Activated CD4-positive, alpha-beta T cell treated with anti-CD3 and anti-CD28 coated beads, Interleukin-10, Interleukin-2, amounts not matched to agents 100 ng/mL and 50 ng/mL, durations not matched to agents 16 hours and 8 hours (primary cell): ENCODE measurements at regions not wholly inside any gene's neighbourhood (a gene's known extent, or its start where the extent isn't known, plus 50 kb on each side); places are given as distances from the start of the nearest gene placed in this dataset.
"Not testable (repeated sequence)": the region's sequence is repeated elsewhere in the genome, so short reads cannot be mapped to it uniquely, and the experiment has no call there.

Experiments
- DNase-seq: peaks from one replicate; pipeline ENCODE4 v3.0.0-alpha.2; 2020

GRCh38 chrX:19172741-19173140 lies 50.5 kb upstream of the ADGRG2 start:
- DNase-seq: no peak

GRCh38 chrX:19174401-19175025 lies 52.2 kb upstream of the ADGRG2 start:
- DNase-seq: no peak

DNA sequence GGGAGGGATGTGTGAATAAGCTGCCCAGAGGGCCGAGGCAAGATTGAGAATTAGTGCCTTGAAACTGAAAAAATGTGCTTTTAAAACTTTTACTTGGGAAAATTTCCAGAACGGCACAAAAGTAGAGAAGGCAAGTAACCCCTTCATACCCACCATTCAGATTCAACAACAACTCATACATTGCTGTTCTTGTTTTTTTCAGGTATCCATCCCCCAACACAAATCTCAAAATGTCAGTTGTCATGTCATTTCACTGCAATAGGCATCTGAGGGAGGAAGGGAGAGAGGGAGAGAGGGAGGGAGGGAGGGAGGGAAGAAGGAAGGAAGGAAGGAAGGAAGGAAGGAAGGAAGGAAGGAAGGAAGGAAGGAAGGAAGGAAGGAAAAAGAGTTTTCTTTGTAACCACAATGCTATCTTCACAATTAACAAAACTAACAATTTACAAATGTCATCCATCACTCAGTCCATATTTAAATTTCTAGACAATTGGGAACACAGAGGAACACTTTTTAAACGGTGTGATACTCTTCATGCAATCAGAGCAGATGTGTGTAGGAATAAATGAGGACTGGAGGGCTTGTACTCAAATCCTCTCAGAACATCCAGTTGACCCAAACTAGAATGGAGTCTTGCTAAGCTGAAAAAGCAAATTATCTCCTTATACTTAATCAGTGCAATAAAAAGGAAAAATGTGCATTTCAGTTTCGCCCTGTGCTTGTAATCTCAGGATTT lies 54.8 kb upstream of the ADGRG2 start:
- no peak for DNase-seq

DNA sequence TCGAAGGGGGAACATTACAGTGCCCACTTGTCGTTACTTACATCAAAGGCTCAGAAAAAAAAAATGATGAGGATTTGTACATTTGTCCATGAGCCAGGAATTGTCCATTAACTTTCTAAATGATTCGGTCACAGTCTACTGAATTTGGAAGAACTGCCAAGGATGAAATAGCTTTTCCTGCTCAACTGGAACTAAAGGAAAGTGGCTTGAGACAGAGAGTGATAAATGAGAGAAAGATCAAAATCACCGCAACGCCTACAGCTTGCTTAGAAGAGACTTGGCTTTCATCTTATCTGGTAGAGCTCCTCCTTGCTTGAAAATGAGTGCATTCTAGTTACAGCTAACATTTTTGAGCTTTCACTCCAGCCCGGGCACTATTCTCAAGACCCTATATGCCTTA lies 55.5 kb upstream of the ADGRG2 start:
- no peak for DNase-seq

GRCh38 chrX:19178402-19178801 lies 56.1 kb upstream of the ADGRG2 start:
- DNase-seq: no peak

GRCh38 chrX:19179389-19179788 lies 57.1 kb upstream of the ADGRG2 start:
- no peak for DNase-seq

DNA sequence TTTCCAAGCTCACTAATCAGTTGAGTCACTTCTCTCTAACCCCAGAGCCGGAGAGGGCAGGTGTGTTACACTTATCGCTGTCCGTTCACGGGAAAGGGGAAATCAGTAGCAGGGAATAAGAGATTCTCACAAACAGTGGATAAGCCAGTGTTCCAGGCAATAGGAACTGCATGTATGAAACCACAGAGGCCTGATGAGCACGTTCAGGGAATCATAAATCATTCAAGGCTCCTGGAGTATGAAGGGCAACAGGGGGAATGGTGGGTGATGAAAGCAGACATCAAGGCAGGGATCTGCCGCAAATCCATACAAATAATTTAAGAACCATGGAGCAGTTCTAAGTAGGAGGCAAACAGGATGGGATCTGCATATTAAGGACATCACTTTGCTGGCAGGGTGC lies 59.1 kb upstream of the ADGRG2 start:
- DNase-seq: no peak

- no peak for DNase-seq
These were observed 60.5 kb upstream of the ADGRG2 start for GRCh38 chrX:19182785-19183184.

DNA sequence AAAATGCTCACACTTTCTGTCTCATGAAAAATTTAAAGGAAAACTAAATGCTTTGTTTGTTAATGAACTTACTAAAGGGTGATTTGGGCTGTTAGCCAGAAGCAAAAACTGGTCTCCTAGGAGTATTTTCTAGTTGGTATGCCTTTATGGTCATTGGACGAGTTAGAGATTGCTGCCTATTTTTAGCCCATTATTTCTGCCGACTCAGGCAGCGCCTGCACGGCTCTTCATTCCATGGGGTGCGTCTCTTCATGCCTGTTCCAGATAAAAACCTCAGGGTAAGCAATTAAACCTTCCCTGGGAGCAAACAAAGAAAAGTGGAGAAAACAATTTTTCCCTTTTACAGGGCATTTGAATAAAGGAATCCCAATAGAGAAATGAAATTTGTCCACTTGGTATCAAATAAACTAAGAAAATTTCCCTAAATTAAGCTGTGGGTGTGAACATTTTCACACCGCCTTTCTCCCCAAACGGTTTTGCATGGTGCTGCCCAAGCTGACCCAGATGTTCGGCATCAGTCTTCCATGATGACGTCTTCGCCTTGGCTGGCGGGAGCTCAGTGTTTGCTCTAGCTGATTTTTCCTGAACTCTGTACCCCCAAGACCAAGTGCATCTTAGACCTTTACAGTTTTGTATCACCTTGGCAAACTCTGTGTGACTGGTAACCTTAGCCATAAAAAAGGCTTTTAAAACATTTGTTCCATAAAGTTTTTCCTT lies 61.7 kb upstream of the ADGRG2 start:
- no peak for DNase-seq

- no peak for DNase-seq
These were observed 66.3 kb upstream of the ADGRG2 start for GRCh38 chrX:19188566-19188965.

- no peak for DNase-seq
These were observed 68.6 kb upstream of the ADGRG2 start for GRCh38 chrX:19190902-19191301.

GRCh38 chrX:19193565-19193964 lies 71.3 kb upstream of the ADGRG2 start:
- DNase-seq: no peak

DNA sequence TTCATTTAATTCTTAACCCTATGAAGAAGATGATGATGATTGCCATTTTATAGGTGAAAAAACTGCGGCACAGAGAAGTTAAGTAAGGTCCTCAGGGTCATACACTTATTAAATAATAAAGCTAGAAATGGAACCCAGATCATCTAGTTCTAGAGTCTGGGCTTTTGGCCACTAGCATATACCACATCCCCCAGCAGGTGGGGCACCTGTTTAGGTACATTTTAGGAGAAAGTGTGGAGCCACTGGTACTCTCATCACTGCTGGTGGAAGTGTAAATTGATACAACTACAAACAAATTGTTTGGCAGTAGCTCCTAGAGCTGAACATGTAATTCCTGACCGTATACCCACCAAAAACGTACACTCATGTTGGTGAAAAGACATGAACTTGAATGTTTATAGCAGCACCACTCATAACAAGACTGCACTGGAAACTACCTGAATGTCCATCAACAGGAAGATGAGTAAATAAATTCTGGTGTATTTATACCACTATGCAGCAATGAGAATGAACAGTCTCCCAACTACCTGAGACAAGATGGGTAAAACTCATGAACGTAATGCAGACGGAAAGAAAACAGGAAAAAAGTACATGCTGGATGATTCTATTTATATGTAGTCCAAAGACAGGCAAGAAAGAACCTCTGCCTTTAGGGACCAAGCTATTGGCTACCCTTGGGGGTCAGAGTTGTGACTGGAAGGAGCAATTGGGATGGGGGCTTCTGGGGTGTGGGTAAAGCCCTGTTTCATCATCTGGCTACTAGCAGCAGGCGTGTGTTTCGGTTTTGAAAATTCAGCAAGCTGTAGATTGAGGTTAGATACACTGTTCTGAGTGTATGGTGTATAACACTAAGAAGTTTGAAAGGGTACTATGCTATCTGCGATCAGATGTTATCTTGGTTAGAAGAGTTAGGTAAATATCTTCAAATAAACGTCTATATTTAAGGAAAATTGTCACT lies 72.3 kb upstream of the ADGRG2 start:
- peak; percentile 23 for DNase-seq

- no peak for DNase-seq
These were observed 73.0 kb upstream of the ADGRG2 start for GRCh38 chrX:19195243-19195610.

DNA sequence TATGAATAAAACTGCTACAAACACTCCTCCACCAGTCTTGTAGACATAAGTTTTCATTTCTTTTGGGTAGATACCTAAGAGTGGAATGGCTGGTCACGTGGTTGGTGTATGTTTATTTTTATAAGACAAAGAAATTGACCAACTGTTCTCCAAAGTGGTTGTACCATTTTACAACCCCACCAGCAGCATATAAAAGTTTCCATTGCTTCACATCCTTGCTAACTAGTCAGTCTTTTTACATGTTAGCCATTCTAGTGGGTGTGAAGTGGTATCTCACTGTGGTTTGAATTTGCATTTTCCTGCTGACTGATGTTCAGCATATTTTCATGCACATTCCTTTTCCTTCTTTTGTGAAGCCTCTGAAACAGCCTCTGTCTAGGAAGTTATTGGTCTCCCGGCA lies 76.2 kb upstream of the ADGRG2 start:
- no peak for DNase-seq

DNA sequence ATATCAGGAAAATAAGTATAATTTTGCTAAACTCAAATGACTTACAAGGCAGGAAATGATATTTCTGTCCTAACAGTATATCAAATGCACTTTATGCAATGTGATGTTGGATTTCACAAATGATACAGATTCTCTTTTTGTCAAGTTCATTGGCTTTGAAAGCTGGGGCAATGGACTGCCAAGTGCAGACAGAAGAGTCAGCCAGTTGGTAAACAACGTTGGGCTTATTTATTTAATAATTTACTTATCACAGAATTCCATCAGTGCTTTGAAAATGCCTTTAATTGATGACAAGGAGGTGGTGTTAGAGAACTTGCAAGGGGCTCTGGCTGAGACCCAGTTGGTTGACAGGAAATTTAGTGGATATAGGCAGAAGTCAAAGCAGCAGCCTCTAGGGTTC lies 79.9 kb upstream of the ADGRG2 start:
- no peak for DNase-seq

GRCh38 chrX:19204636-19205035 lies 82.4 kb upstream of the ADGRG2 start:
- no peak for DNase-seq

- no peak for DNase-seq
These were observed 89.8 kb upstream of the ADGRG2 start for GRCh38 chrX:19212037-19212436.

DNA sequence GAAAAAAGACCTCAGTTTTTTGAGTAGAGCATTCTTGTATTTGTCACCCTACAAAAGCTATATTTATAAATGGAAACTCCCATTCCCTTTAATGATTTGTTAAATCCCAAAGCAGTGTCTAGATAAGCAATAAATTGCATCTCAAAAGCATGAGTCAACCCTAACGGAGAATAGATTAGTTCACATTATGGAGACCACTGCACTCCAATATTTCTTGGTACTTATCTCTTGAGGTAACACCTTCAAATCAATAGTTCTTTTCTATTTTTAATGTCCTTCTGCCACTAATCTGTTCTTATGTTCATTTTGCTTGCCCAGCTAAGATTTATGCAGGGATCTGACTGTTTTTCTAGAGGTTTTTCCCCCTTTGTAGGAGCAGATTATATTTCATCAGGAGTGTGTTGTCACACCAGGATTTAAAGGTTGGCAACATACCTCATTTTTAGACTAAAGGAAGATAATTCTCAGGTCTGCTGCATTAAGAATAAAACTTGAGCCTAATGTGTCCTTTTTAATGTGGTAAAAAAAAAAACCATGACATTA lies 91.4 kb upstream of the ADGRG2 start:
- no peak for DNase-seq

GRCh38 chrX:19214311-19214710 lies 92.0 kb upstream of the ADGRG2 start:
- no peak for DNase-seq

DNA sequence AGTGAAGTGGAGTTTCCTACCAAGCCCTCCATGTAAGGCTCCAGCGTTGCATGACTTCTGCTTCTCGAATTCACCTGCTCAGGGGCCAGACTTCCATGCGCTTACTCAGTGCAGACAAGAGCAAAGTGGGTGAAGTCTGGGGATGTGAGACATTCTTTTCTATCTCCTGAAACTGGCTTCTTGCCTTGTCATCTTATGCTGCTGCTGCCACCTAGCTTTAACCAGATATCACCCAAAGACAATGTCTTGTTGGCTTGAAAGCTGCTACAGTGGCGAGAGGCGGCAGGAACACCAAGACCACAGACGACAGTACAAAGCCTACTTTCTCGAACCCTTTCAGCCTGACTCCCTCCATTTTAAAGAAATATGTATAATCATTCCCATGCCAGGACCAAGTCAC lies 103.6 kb upstream of the ADGRG2 start:
- DNase-seq: peak; percentile 7

- not testable (repeated sequence) for DNase-seq
These were observed 107.6 kb upstream of the ADGRG2 start for GRCh38 chrX:19229896-19230295.

DNA sequence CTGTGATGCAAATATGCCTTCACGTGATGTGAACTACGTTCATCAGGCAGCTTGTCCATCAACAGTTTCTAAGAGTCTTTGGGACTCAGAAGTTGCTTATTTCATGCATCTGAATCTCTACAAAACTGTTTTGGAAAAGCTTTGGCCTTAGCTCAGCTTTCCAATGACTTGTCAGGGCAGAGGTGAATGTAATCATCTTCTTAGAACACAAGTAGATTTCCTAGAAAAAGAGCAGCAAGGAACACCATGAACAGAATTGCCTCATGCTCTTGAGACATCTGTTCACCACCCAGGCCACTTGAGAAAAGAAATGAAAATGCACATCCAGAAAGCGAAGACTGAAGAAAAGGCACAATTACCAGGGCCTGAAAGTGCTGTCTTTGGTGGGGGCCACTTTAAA lies 105.8 kb upstream of the PDHA1 start:
- no peak for DNase-seq
